ENCODE measurements at regions not wholly inside any gene's neighbourhood (a gene's known extent, or its start where the extent isn't known, plus 50 kb on each side); places are given as distances from the start of the nearest gene placed in this dataset.
"Not testable (repeated sequence)": the region's sequence is repeated elsewhere in the genome, so short reads cannot be mapped to it uniquely, and the experiment has no call there.

DNA sequence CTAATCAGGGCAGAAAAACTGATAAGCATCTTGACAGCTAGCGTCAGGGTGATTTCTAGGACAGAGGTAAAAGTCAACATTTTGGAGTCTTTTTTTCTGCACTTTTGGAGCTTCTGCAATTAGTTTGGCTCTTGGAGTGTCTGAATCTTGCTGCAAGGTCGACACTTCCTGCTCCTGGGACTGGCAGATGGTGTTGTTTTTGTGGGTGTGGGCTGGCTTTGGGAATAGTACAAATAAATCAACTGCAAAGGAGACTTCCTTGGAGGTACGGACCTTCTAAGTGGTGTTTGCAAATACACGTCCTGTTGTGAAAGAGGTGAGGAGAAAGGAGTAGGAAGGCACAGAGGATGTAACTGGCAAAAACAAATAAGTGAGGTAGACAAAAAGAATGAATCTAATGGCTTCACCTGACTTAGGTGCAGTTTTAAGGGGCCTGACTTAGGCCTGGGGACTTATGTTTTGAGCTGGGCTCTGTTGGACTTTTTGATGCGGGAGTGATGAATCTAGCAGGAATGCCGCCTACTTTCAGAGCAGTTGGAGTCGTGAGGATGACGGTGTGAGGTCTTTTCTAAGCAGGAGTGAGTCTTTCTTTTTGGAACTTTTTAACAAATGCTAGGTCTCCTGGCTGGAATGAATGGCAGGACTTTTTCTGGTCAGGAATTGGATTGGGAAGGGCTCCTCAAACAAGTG lies 195.1 kb downstream of the OTOP1 start:
- not testable (repeated sequence) for DNase-seq (ENCODE audit: low read depth, low spot score)

DNA sequence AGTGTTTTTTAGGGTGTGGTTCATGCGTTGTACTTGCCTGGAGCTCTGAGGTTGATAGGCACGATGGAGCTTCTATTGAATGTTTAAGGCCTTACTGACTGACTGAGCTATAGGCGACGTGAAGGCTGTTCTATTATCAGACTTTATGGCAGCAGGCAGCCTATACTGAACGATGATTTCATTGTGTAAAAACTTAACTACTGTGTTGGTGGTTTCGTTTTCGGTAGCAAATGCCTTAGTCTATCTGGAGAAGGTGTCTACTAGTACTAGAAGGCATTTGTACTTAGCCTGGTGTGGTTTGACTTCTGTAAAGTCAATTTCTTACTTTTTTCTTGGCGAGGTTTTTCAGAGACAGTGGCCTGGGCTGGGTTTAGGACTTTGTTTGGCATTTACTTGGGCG lies 194.4 kb downstream of the OTOP1 start:
- DNase-seq (ENCODE audit: low read depth, low spot score), result not testable (repeated sequence)

DNA sequence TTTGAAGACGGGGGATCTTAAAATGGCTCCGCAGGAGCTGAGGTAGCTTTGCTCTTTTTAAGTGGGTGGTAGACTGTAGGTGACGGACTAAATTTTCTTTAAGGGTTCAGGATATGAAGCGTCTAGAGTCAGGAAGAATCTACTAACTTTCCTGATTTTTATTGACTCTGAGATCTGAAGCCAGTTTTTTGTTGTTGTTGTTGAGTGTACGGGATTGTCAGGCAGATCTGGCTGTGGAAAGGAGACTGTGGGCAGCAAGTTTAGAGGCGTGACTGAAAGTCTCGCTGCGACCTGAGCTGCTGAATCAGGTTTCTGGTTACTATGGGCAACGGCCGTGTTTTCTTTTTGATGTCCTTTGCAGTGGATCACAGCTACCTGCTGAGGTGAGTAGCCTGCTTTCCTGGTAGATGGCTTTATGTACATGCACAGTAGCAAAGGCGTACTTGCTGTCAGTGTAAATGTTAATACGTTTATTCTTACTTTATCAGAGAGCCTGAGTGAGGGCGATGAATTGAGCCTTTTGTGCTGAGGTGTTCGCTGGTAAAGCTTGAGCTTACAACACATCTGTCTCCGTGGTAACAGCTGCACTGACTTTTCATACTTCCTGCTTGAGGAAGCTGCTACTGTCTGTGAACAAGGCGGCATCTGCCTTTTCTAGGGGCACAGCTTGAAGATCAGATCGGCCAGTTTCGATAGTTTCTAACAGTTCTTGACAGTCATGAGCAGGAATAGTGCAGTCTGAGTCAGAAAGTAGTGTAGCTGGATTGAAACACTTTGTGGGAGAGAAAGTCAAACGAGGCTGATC lies 193.7 kb downstream of the OTOP1 start:
- DNase-seq (ENCODE audit: low read depth, low spot score), result not testable (repeated sequence)

DNA sequence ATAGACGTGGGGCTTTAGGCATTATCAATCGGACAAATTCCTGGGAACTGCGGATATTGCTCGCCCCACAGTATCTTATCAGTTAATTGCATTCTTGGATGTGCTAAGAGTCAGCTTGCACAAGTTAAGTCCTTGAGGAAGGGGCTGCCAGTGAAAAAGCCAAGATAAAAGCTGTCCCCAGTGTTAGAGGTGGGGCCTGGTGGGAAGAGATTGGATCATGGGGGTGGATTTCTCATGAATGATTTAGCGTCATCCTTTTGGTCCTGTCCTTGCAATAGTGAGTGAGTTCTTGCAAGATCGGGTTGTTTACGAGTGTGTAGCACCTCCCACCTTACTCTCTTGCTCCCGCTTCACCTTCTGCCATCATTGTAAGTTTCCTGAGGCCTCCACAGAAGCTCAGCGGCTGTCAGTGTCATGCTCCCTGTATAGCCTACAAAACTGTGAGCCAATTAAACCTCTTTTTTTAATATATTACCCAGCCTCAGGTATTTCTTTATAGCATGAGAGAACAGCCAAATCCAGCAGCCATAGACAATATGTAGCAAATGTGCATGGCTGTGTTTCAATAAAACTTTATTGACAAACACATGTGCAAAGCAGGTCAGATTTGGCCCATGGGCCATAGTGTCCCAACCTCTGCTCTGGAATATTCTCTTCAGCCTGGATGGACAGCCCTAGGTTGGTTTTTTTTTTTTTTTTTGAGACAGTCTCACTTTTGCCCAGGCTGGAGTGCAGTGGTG lies 189.2 kb downstream of the OTOP1 start:
- not testable (repeated sequence) for DNase-seq (ENCODE audit: low read depth, low spot score)

DNA sequence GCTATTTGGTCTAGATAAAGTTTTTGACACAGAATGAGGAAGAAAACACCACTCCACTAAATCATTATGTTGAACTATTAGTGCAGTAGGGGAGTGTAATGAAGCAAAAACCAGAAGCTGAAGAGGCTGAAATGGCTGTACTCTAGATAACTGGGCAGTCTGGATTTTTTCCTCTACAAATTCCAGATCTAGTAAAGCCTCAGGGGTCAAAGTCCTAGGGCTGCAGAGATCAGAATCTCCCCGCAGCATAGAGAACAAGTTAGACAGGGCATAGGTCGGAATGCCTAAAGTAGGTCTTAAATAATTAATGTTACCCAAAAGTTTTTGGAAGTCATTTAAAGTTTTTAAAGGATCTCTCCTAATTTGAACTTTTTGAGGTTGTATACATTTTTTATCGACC lies 180.9 kb downstream of the OTOP1 start:
- not testable (repeated sequence) for DNase-seq (ENCODE audit: low read depth, low spot score)

DNA sequence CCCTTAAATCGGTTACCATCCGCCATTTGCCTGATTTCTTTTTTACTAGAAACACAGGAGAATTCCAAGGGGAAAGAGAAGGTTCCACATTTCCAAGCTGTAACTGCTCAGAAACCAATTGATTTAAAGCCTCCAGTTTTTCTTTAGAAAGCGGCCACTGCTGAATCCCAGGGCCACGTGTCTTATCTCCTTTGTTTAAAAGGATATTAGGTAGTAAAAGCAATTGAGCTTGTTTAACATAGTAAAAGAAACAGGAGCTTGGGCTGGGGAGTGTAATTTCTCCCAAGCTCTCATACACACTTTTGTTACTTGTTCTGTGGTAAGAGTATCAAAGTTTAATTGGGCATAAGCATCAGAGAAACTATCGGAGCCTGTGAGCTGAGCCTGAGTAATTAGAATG lies 180.0 kb downstream of the OTOP1 start:
- DNase-seq (ENCODE audit: low read depth, low spot score), result not testable (repeated sequence)

DNA sequence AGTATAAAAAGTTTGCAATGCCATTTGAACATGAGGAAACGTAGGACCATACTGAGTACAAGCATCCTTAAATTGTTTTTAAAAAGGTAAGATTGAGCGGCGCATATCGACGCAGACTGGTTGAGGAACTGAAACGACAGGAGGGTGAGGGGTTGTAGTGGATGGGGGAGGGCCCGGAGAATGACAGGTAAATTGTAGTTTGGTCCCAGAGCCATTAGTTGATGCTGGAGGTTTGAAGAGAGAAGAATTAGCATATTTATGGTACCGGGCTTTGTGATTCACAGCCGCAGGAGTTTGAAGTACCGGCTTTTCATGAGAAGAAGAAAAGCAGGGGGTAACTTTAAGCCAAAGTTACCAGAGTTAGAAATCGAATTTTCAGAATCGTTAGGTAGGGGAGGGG lies 179.5 kb downstream of the OTOP1 start:
- not testable (repeated sequence) for DNase-seq (ENCODE audit: low read depth, low spot score)

DNA sequence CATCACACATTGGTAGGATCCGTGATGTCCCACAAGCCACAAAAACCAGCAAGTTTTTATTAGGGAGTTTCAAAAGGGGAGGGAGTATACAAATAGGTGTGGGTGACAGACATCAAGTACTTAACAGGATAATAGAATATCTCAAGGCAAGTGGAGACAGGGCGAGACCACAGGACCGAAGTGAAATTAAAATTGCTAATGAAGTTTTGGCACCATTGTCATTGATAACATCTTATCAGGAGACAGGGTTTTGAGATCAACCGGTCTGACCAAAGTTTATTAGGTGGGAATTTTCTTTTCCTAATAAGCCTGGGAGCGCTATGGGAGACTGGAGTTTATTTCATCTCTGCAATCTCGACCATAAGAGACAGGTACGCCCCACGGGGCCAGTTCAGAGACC lies 178.5 kb downstream of the OTOP1 start:
- not testable (repeated sequence) for DNase-seq (ENCODE audit: low read depth, low spot score)

DNA sequence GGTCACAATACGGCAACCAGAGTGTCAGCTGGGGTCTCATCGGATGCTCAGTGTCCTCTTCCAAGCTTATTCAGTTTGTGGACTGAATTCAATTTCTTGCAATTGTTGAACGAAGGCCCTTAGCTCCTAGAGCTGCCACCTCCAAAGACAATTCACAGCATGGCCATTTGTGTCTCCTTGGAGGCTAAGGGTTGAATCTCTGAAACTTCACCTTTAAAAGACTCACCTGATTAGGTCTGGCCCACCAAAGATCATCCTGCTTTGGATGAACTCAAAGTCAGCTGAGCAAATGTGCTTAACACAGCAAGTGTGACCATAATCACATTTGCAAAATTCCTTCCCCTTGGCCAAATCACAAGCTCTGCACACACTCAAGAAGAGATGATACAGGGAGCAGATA lies 175.9 kb downstream of the OTOP1 start:
- not testable (repeated sequence) for DNase-seq (ENCODE audit: low read depth, low spot score)

DNA sequence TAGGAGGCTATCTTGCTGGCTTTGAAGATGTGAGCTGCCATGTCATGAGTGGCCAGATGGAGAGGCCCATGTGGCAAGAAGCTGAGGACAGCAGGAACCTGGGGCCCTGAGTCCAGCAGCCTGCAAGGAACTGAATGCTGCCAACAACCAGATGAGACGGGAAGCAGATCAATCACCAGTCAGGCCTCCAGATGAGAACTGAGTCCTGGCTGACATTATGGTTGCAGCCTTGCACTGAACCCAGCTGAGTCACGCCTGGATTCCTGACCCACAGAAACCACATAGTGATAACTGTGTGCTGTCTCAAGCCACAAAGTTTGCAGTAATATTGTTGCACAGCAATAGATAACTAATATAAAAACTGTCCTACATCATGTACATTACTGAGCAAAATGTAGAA lies 173.8 kb downstream of the OTOP1 start:
- DNase-seq (ENCODE audit: low read depth, low spot score), result not testable (repeated sequence)

DNA sequence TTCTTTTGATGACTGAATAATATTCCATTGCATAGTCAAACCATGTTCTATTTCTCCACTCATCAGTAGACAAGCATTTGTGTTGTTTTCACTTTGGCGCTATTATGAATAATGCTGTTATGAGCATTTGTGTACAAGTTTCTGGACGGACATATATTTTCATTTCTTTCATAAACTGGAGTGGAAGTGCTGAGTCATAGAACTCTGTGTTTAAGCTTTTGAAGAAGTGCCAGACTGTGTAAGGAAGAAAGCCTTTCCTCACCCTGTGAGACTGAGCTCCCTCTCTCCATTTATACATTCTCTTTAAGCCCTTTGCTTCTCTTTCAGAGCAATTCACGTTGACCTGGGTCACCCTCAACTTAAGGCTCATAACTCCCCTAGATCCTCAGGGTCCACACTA lies 169.5 kb downstream of the OTOP1 start:
- DNase-seq (ENCODE audit: low read depth, low spot score), result not testable (repeated sequence)

DNA sequence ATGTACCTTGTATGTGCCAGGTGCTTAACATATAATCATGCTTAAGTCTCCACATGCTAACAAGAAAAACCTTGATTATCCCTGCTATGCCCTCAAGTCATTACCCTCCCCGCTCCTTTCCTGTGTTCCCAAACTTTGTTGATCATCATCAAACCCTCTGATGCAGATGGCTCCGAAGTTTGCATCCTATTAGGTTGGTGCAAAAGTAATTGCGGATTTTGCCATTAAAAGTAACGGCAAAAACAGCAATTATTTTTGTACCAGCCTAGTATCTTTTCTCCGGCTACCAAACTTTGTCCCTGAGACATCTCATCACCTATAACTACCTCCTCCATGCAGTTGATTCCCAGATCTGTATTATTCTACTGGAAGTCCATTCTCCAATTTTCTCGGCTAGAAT lies 142.6 kb downstream of the OTOP1 start:
- not testable (repeated sequence) for DNase-seq (ENCODE audit: low read depth, low spot score)

DNA sequence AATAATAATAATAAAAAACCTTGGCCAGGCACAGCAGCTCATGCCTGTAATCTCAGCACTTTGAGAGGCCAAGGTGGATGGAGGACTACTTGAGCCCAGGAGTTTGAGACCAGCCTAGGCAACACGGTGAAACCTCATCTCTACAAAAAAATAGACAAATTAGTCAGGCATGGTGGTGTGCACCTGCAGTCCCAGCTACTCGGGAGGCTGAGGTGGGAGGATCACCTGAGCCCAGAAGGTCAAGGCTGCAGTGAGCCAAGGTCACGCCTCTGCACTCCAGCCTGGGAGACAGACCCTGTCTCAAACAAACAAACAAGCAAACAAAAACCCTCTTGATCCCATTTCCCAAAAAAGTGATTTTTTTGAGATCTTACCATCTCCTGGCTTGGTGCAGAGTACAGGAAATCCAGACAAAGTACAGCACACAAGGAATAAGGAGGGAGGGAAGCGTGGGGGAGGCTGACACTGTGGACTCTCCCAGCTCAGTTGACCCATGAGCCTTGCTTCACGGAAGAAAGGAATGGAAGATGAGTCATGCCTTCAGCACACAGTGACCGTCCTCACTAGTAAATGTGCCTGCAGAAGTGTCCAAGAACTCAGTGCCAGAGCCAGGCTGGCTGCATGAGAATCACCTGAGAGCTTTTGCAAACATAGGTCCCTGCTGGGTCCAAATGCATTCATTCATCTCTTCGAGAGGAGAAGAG lies 136.9 kb downstream of the OTOP1 start:
- not testable (repeated sequence) for DNase-seq (ENCODE audit: low read depth, low spot score)

DNA sequence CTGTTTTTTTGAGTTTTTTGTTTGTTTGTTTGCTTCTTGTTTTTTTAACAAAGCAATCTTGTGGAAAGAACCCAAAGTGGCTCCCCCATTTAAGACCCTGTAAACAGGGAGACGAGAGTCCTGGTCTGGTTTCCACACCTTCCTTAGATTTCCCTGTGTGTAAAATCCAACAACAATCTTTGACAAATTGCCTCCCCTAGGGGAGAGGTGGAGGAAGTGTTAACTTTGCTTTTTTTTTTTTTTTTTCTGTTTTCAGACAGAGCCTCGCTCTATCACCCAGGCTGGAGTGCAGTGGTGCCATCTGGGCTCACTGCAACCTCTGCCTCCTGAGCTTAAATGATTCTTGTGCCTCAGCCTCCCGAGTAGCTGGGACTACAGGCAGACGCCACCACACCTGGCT lies 136.0 kb downstream of the OTOP1 start:
- not testable (repeated sequence) for DNase-seq (ENCODE audit: low read depth, low spot score)

DNA sequence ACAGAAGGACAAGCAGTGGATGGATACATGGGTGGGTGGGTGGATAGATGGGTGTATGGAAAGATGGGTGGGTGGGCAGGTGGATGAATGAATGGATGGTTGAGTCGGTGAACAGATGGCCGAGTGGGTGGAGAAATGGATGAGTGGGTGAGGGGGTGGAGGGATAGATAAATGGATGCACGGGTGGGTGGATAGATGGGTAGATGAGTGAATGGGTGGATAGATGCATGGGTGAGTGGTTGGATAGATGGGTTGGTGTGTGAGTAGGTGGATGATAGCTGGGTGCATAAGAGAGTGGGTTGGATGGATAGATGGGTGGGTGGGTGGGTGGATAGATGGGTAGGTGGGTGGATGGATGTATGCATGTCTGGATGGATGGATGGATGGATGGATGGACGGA lies 134.6 kb downstream of the OTOP1 start:
- not testable (repeated sequence) for DNase-seq (ENCODE audit: low read depth, low spot score)

DNA sequence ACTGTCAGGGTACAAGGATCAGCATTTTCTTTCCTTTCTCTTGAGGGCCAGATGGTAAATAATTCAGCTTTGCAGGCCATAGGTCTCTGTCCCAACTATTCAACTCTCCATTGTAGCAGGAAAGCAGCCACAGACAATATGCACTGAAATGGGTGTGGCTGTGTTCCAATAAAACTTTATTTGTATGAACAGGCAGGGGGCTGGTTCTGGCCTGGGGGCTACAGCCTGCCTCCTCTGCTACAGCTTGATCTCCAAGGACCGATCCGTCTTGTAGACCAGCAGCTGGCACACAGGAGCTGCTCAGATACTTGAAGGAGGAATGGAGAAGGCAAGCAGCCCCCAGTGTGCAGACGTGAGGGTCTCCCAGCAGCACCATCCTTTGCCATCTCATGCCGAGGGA lies 127.1 kb downstream of the OTOP1 start:
- not testable (repeated sequence) for DNase-seq (ENCODE audit: low read depth, low spot score)

DNA sequence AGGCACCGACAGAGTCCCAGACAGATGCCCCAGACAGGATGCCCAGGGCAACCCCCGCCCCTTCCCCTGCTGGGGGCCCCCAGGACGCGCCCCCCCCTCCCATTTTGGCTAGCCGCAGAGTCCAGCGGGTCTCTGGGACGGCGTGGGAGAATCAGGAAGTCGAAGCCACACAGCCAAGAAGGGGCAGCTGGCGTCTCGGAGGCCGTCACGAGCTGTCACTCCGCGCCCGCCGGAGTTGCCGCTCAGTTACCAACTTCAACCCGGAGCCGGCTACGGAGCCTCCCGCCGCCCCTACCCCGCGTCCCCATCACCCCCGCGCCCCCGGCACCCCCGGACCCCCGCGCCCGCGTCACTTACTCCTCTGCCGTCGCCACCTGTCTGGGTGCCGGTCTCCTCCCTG lies 119.8 kb downstream of the OTOP1 start:
- not testable (repeated sequence) for DNase-seq (ENCODE audit: low read depth, low spot score)

DNA sequence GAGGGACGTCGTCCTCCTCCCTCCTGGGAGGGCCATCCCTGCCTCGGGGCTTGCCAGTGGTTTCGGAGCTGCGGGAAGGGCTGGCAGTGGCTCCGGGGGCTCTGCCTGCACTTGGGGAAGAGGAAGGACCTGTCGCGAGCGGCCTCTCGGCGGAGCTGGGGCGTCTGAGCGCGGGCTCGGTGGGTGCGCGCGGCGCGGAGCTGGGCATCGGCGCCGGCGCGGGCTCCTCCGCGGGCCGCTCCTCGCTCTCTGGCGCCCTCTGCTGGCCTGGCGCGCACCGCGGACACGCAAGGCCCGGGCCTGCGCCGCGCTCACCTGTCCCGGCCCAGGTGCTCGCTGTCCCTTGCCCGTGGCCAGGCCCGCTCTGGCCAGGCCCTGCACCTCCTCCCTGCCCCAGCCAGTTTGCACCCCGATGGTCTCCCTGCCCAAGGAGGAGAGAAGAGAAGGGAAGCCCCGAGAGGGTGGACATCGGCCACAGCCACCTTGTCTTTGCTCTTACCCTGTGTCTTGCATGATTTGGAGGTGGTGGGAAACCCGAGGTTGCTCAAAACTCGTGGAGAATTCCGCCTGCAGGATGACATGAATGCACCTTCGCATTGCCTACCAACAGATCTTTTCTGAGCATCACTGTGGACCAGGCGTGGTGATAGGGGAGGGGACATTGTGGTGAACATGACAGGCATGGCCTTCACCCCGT lies 119.2 kb downstream of the OTOP1 start:
- DNase-seq (ENCODE audit: low read depth, low spot score), result not testable (repeated sequence)

DNA sequence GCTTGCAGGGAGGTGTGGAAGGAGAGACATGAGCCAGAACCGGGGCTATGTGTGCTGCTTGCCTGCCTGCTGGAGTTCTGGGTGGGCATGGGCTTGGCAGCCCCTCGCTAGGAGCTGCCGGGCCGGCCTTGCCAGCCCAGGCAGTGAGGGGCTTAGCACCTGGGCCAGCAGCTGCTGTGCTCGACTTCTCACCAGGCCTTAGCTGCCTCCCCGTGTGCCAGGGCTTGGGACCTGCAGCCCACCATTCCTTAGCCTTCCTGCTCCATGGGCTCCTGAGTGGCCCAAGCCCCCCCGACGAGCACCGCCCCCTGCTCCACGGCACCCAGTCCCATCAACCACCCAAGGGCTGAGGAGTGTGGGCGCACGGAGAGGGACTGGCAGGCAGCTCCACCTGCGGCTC lies 111.3 kb downstream of the OTOP1 start:
- DNase-seq (ENCODE audit: low read depth, low spot score), result not testable (repeated sequence)

DNA sequence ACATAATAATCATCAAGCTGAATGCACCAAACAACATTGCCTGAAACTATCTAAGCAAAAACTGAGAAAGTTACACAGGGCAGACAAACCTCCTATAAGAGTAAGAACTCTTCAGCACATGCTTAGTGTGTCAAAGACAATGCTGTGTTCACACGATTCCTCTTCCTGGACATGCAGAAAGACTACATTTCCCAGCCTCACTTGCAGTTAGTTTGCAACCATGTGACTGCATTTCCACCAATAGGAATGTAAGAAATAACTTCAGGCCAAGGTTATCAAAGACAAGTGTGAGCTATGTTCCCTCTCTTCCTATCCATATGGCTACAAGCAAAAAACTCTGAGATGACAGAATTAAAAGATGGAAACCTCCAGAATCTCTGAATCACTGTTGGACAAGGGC lies 109.8 kb downstream of the OTOP1 start:
- not testable (repeated sequence) for DNase-seq (ENCODE audit: low read depth, low spot score)

DNA sequence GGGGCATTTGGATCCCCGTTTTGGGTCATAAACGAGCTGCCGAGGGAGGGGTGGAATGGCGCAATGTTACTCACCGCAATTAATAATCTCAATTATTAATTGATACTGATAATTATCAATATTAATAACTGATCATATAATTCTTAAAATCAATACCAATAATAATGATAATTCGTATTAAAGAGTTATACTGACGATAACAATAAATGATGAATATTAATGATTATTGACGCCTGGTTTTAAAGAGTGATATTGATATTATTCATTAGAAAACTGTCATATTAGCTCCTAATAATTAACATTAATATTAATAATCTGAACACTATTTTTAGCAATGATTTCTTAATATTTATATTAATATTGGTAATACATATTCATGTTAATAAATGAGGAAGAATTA lies 92.4 kb downstream of the OTOP1 start:
- DNase-seq (ENCODE audit: low read depth, low spot score), result not testable (repeated sequence)
